Panc1 (cell line): ENCODE measurements at regions not wholly inside any gene's neighbourhood (a gene's known extent, or its start where the extent isn't known, plus 50 kb on each side); places are given as distances from the start of the nearest gene placed in this dataset.
A peak's percentile ranks its signal among the peaks of the same experiment; 100 is the strongest.

Source experiments
- ATAC-seq: fragments of 200-7000 bp; cut with Tn5 transposase; 2 replicates; pipeline ENCODE4 v1.9.1; 2020; ENCODE audit warnings: mild to moderate bottlenecking, moderate library complexity
- BruUV-seq: library from RNA; stranded (reverse); fragments of 400-500 nt; replicated peaks from 2 replicates; lab custom pipeline; 2021; lab: Mats Ljungman, UMichigan
- CTCF ChIA-PET: fragments of 300-600 bp; sonication (Branson Sonifier 250); formaldehyde crosslinking; loops from one replicate; lab custom pipeline; 2022; ENCODE audit warnings: antibody characterized with exemption; lab: Charles Lee
- POLR2A ChIA-PET: fragments of 300-600 bp; sonication (Branson Sonifier 250); formaldehyde crosslinking; loops from one replicate; lab custom pipeline; 2022; ENCODE audit warnings: antibody characterized with exemption; lab: Charles Lee
- DNase-seq: peaks from one replicate; pipeline ENCODE4 v3.0.0-alpha.2; 2010; ENCODE audit warnings: low read depth, low spot score
- H3K27ac ChIP-seq: 2 replicates; pipeline ENCODE4 v1.5.1; 2011; ENCODE audit warnings: mild to moderate bottlenecking, low read length, inconsistent platforms
- H3K27me3 ChIP-seq: fragments of 200-500 bp; sonication (Bioruptor generic); 2 replicates; pipeline ENCODE4 v1.6.0; 2014; ENCODE audit warnings: low read length, inconsistent platforms; ENCODE audit not compliant: control insufficient read depth, insufficient read depth
- H3K36me3 ChIP-seq: fragments of 200-500 bp; sonication (Bioruptor generic); 2 replicates; pipeline ENCODE4 v1.5.1; 2014; ENCODE audit warnings: inconsistent platforms, mild to moderate bottlenecking, low read length, moderate library complexity; ENCODE audit not compliant: control insufficient read depth, insufficient read depth
- H3K4me1 ChIP-seq: 2 replicates; pipeline ENCODE4 v1.5.1; 2011; ENCODE audit warnings: inconsistent platforms, mild to moderate bottlenecking, low read length, moderate library complexity; ENCODE audit not compliant: control insufficient read depth, insufficient read depth
- H3K4me3 ChIP-seq, 2 experiments: 2 replicates each; pipeline ENCODE4 v1.5.1; 2011 to 2012; ENCODE audit warnings: low read depth in 2 of 2, low read length in 2 of 2, mild to moderate bottlenecking in 2 of 2, inconsistent platforms in 1 of 2, moderate library complexity in 1 of 2
- H3K9me3 ChIP-seq: fragments of 200-500 bp; sonication (Bioruptor generic); 2 replicates; pipeline ENCODE4 v1.5.1; 2014; ENCODE audit warnings: low read depth, mild to moderate bottlenecking, inconsistent platforms, low read length, moderate library complexity; ENCODE audit not compliant: control insufficient read depth, insufficient read depth
- CTCF ChIP-seq: fragments of 450-650 bp; IDR thresholded peaks from 2 replicates; pipeline ENCODE4 v1.5.1; 2017; ENCODE audit warnings: mild to moderate bottlenecking
- POLR2AphosphoS5 ChIP-seq: IDR thresholded peaks from 2 replicates; pipeline ENCODE4 v1.6.1; 2012; ENCODE audit warnings: mild to moderate bottlenecking, low read depth, low read length, moderate library complexity
- REST ChIP-seq, 2 experiments: IDR thresholded peaks; 2 replicates each; pipeline ENCODE4 v1.6.1; 2011 to 2012; ENCODE audit warnings: low read depth in 2 of 2, control low read depth in 1 of 2, low read length in 1 of 2, mild to moderate bottlenecking in 1 of 2, moderate library complexity in 1 of 2; ENCODE audit not compliant: insufficient read depth in 1 of 2
- SIN3A ChIP-seq: IDR thresholded peaks from 2 replicates; pipeline ENCODE4 v1.6.1; 2012; ENCODE audit warnings: low read depth, mild to moderate bottlenecking, low read length, moderate library complexity, borderline replicate concordance; ENCODE audit not compliant: insufficient read depth
- TCF7L2 ChIP-seq: IDR thresholded peaks from 2 replicates; pipeline ENCODE4 v1.6.1; 2011; ENCODE audit warnings: mild to moderate bottlenecking, low read depth, low read length, inconsistent platforms
- in situ Hi-C: cut with HindIII; loops from 2 replicates; pipeline ENCODE4 v1.10.0; 2016; ENCODE audit warnings: low sequenced_read_pairs, low pct_unique_long_range_greater_than_20kb
- intact Hi-C: fragments of 100-400 bp; cut with micrococcal nuclease; formaldehyde crosslinking; loops from one replicate; pipeline ENCODE4 v1.10.0; 2022; ENCODE audit not compliant: unreplicated experiment

GRCh38 chr6:24990236-24990845 is 54.6 kb upstream of the RIPOR2 start:
- Histone ChIP-seq H3K4me1 (no peaks in the 10 kb centered on the region), H3K4me3 (no peak overlapping the region), H3K9me3 (no peaks in the 10 kb centered on the region), H3K27ac (no peak overlapping the region), H3K27me3 (no peaks in the 10 kb centered on the region), H3K36me3 (no peaks in the 10 kb centered on the region)
- ChIA-PET CTCF (interaction anchor here (1.7 kb wide), 1 partner anchor 135 kb away, joined by 6 read pairs; no protein-coding TSS in a partner anchor), POLR2A (interaction anchor here (0.6 kb wide), 1 partner anchor 177 kb away, joined by 3 read pairs; no protein-coding TSS in a partner anchor)
- DNase-seq = no peak
- intact Hi-C loops = no loop called here
- TF ChIP-seq CTCF (no peak), SIN3A (no peak), TCF7L2 (no peak), REST (IDR thresholded peaks at IDR 0.05; ENCODE audit: insufficient read depth in 1 of 2, low read depth in 2 of 2, low read length in 1 of 2) (no peak), POLR2AphosphoS5 (no peak)
- no peak for ATAC-seq
- in situ Hi-C loops = no loop called here
- BruUV-seq = no TSS peak

GRCh38 chr6:24990944-24991809 is 55.4 kb upstream of the RIPOR2 start:
- H3K27ac ChIP-seq = no peak overlapping the region
- no TSS peak for BruUV-seq
- no peaks in the 10 kb centered on the region for H3K36me3 ChIP-seq
- TF ChIP-seq CTCF = no peak
- TF ChIP-seq POLR2AphosphoS5 = no peak
- TF ChIP-seq TCF7L2 = no peak
- TF ChIP-seq REST (IDR thresholded peaks at IDR 0.05; ENCODE audit: insufficient read depth in 1 of 2, low read depth in 2 of 2, low read length in 1 of 2) = no peak
- TF ChIP-seq SIN3A = no peak
- ChIA-PET CTCF (interaction anchor here (0.8 to 1.7 kb wide), 3 partner anchors 26 to 136 kb away, joined by 3 to 6 read pairs (median 4); no protein-coding TSS in a partner anchor), POLR2A (no interaction called here)
- in situ Hi-C loops (no loop called here), intact Hi-C loops (no loop called here)
- H3K4me3 ChIP-seq = no peak overlapping the region
- no peaks in the 10 kb centered on the region for H3K9me3 ChIP-seq
- DNase-seq = no peak
- H3K27me3 ChIP-seq = no peaks in the 10 kb centered on the region
- no peaks in the 10 kb centered on the region for H3K4me1 ChIP-seq
- ATAC-seq = peak; percentile 42; the same call in 1 of the 2 replicates
